CD4-positive, alpha-beta T cell treated with Interleukin-15 for 4 hours (primary cell): ENCODE measurements at regions not wholly inside any gene's neighbourhood (a gene's known extent, or its start where the extent isn't known, plus 50 kb on each side); places are given as distances from the start of the nearest gene placed in this dataset.
"Not testable (repeated sequence)": the region's sequence is repeated elsewhere in the genome, so short reads cannot be mapped to it uniquely, and the experiment has no call there.

ENCODE experiments used
- DNase-seq: peaks from one replicate; pipeline ENCODE4 v3.0.0-alpha.2; 2020; ENCODE audit warnings: low spot score

DNA sequence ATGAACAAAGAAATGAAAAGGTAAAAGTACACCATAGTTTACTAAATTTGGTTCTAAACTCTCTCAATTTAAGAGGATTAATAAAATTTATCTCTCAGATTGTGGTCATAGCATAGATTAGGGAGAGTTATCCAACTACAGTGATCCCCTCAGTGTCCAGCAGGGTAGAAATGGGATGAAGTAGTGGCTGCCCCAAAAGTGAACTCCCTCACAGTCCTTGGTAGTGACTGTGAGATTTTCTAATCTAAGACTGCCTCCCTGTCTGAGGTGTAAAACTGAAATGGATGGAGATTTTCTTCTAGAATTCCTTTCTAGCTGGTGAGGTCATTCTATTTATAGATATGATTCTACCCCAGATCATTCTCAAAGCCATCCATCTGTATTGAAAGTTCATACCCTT lies 455.5 kb downstream of the ACTL7B start:
- no peak for DNase-seq

DNA sequence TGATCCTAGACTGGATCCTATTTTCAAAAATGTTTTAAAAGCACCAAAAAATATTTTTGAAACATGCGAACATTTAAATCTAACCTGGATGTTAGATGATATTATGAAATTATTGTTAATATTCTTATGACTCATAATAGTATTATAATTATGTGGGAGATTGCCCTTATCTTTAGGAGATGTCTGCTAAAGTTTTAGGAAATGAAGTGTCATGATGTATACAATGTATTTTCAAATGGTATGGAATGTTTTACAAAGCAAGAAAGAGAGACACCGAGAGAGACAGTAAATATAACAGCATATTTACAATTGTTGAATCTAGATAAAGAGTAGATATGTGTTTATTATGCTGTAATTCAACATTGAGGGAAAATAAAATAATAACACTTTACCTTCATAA lies 455.9 kb downstream of the ACTL7B start:
- DNase-seq = no peak

DNA sequence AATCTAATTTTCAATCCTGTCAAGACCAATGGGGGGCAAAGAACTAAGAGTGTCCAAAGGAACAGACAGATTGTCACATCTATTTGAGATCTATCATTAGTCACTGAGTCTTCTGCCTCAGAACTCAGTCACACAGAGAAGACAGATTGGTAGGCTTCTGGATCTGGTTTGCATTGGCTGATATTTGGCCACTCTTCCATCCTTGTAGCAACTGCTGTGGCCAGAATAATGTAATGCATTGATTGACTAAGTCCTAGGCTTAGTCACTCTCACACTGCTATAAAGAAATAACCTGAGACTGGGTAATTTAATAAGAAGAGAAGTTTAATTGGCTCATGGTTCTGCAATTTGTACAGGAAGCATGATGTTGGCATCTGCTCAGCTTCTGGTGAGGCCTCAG lies 458.5 kb downstream of the ACTL7B start:
- no peak for DNase-seq

DNA sequence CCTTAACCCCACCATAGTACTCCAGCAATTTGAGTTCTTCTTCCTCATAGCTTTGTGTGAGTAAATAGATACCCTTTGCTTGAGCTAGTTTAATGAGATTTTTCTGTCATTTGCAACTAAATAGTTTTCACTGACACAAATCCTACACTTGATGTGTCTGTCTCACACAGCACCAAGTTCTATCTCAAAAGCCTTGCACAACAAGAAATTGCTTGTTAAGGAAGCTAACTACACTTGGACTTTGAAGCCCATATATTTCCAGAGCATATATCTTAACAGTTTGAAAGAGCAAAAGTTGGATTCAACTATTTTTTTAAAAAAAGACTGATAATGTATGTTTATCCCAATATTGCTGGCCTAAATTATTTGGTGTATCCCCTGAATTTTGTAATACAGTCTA lies 459.2 kb downstream of the ACTL7B start:
- no peak for DNase-seq

DNA sequence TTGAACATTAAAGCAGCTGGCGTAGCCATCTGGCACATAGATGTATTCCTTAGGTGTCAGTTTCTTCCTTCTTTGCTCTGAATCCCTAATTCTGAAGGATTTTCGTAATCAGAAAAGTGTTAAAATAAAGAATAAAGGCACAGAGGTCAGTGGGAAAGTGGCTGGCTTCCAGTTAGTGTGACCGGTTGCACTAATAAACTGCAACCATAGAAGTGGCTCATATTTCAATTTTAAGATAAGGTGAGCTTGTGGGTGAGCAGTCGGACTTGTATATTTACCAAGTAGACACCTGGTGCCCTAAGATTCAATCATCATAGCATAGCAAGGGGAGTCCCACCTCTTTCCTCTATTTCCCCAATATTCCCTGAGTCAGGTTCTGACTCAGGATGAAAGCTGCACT lies 459.6 kb downstream of the ACTL7B start:
- DNase-seq = no peak

DNA sequence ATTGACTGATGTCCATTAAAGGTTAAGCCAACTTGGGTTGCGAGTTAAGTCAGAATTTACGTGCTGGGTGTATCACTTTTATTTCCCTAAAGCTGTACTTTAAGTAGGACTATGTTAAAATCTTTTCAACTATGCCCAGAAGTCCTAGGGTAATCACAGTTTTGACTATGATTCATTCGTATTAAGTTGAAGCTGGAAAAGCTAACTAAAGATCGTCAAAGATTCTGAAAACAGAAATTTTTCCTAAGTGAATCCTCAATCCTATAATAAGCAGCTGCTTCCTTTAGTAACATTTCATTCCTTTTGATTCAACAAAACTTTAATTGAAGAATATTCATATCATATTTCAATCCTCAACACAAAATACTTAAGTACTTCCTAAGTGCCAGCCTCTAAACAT lies 460.4 kb downstream of the ACTL7B start:
- no peak for DNase-seq

DNA sequence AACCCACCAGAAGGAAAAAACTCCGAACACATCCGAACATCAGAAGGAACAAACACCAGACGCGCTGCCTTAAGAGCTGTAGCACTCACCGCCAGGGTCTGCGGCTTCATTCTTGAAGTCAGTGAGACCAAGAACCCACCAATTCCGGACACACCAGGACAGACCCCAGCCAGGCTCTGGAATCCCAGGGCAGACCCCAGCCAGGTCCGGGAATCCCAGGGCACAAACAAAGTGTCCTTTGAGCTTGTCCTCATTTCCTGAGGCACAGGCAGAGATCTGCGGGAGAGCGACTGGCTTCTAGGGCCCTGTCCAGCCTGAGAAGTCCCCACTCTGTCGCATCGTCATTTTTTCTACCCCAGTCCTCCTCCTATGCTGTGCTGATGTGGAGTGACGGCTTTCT lies 461.1 kb downstream of the ACTL7B start:
- DNase-seq = no peak

DNA sequence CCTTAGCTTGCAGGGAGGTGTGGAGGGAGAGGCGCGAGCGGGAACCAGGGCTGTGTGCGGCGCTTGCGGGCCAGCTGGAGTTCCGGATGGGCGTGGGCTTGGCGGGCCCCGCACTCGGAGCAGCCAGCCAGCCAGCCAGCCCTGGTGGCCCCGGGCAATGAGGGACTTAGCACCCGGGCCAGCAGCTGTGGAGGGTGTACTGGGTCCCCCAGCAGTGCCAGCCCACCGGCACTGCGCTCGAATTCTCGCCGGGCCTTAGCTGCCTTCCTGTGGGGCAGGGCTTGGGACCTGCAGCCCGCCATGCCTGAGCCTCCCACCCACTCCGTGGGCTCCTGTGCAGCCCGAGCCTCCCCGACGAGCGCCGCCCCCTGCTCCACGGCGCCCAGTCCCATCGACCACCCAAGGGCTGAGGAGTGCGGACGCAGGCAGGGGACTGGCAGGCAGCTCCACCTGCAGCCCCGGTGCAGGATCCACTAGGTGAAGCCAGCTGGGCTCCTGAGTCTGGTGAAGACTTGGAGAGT lies 462.2 kb downstream of the ACTL7B start:
- not testable (repeated sequence) for DNase-seq

DNA sequence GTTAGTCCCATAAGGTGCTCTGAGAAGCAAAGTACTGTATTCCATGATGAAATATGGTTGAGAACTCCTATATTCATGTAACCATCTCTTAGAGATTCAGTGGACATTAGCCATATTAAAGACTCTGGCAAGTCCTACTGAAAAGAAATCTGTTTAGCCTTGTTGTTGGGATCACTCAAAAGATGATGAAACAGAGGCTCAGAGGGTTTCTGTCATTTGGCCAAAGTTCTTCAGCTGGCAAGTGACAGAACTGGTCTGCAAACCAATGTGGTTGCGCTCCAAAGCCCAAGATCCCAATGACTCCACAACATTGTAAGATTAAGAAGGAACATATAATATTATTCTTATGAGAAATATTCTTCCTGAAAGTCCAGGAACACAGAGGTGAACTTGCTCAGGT lies 462.9 kb downstream of the ACTL7B start:
- no peak for DNase-seq

DNA sequence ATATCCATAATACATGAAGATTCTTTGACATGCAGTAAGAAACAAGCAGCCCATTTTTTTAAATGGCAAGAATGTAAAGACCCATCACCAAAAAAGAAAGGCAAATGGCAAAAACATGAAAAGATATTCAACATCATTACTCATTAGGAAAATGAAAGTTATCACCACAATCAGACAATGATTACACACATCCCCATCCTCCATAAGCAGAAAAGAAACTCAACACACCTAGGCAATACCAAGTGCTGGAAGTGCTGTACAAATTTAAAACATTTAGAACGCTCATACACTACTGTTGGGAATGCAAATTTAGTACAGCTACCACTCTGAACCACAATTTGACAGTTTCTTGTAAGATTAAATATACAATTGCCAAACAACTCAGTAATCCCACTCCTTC lies 466.7 kb downstream of the ACTL7B start:
- no peak for DNase-seq

DNA sequence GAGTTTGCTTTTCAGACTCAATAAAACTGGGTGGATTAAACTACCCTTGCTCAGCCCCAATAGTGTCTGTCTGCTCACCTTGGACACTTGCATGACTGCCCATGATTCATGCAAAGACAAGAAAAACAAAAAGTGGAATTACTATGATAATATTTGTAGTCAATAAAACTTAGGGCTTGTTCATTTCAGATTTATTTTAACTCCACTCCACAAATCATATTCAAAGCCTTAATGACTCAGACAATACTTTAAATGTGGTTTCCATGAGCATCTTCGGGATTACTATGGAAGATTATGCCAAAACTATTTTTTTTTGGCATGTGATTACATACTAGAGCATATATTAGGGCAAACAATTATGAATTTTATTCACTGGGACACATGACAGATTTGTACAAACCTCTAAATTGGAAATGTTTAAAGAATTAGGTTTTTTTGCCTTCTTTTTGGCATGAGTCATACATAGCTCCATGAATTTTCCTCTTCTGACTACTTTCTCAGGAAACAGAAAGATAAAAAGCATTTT lies 468.9 kb downstream of the ACTL7B start:
- no peak for DNase-seq

DNA sequence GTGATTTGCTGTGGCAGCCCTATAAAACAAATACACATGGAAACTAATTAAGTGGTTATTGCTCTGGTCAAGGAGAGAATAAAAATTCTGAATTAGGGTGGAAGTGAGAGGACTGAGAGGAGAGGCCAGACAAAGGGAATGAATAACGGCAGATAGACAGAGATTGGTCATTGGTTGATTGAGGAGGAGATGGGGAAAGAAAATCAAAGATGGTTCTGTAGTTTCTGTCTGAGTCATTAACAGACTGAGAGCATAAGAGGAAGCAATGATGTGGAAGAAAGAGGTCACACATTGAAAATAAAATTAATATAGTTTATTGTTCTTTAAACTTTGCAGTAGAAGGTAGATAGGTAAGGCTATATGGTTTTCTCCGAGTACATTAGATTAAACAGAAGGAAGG lies 469.8 kb downstream of the ACTL7B start:
- DNase-seq = no peak

DNA sequence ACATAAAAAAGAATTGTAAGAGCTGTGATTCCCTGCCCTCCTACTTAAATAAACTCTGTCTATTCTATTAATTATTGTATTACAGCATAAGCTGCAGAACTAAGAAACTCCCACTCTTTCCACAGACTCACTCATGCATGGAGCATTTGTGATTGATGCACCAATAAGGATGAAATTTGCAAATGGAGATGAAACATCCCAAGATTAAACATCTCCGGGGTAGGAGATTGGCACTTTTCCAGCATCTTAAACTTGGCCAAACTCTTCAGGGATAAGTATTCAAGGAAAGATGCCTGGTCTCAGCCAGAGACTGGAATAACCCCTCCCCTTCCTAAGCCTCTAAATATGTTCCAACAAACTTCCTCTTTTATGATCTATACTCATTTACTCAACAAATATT lies 472.0 kb downstream of the ACTL7B start:
- DNase-seq = no peak

DNA sequence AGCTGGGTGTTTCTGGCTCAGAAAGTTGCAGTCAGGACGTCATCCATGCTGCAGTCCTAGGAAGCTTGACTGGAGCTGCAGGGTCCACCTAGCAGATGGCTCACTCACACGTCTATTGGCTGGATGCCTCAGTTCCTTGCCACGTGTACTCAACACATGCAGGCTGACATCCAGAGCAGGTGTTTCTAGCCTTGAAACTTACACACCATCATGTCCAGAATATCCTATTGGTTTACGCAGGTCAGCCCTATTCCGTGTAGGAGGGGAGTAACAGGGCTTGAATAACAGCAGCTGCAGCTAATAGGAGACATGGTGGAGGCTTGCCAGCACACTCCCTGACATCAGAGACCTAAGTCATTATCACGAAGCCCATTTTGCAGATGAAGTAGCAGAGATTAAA lies 473.5 kb downstream of the ACTL7B start:
- no peak for DNase-seq

DNA sequence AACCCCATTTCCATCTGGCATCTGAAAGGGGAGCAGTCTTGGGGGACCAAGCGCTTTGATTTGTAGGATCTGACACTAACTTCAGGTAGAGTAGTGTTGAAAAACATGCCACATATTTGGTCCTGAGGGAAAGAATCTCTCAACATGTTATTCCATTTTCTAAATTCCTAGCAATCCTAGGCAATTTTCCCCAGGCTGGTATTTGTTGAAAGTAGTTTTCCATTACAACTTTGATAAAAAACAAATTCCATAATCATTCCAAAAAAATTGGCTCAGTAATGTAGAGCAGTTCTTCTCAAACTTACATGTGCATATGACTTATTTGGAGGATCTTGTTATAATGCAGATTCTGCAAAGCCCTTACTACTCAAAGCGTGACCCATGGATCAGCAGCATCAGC lies 477.9 kb downstream of the ACTL7B start:
- no peak for DNase-seq

DNA sequence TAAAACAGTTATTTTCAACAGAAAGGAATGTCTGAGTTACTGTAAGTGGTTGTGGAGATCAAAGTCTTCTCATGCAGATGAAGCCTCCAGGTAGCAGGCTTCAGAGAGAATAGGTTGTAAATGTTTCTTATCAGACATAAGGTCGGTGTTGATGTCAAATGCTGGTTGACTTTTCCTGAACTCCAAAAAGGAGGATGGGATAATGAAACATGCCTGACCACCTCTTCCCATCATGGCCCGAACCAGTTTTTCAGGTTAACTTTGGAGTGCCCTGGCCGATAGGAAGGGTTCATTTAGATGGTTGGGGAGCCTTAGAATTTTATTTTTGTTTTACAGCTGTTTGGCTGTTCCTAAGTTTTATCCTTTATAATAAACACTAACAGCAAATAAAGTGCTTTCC lies 478.4 kb downstream of the ACTL7B start:
- DNase-seq = no peak

DNA sequence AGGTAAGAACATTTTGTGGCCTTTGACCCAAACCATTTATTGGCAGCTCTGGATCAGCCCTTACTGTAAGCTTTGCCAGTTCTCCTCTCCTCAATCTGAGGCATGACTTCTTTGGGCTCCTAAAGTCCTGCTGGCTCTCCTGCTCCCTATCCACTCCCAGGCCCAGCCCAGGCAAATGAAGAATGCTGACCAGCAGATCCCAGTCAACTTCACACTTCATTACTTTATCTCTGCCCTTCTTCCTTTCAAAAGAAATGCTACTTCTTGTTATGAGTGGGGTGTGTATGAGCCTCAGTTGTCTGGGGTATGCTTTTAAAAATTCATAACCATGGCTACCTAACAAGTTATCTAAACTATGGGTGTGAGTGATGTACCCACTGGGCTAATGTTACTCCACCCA lies 479.6 kb downstream of the ACTL7B start:
- DNase-seq = no peak

DNA sequence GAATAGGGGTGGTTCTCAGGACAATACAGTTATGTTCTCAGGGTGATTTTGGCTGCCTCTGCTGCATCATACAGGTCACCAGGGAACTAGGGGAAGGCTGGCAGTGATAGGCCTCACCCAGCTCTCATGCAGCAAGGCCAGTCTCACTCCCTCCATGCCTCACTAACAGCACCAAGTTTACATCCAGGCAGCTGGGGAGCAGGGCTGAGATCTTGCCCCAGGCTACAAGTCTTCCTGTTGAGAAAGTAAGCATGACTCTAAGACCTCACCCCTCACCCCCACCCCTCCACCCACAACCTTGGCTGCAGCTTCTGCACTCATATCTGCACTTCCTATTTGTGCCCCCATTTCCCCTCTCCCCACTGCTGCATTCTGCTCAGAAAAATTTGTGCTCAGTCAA lies 481.2 kb downstream of the ACTL7B start:
- no peak for DNase-seq

DNA sequence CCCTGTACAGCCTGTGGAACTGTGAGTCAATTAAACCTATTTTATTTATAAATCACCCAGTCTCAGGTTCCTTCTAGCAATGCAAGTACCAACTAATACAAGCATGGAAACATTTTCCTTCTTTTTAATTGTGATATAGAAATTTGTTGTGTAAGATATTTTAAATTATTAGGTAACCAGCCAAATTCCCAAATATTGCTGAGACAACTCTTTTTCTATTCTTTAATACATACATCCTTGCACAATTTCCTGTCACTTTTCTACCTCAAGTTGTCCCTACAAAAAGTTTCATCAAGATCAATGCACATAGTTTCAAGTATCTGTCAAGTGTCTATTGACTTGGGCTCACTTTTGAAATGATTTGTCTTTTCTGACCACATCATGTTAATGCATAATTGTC lies 488.6 kb downstream of the ACTL7B start:
- DNase-seq = no peak

DNA sequence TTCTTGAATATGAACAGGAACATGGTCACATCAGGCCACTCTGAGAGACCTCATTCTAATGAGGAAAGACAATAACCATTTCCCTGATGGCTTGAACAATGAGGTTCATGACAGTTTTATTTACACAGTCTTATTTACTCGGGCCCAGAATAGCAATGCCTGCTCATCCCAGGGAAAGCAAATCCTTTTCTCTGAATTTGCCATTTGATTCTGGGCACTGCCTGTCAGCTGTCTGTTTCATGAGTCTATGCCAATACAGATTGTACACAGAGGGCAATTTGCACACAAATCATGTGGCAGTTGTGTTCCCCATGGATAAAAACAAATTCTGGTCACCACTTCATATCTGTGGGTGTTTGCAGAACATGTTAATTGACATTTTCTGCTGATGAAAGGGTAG lies 492.5 kb downstream of the ACTL7B start:
- DNase-seq = no peak

DNA sequence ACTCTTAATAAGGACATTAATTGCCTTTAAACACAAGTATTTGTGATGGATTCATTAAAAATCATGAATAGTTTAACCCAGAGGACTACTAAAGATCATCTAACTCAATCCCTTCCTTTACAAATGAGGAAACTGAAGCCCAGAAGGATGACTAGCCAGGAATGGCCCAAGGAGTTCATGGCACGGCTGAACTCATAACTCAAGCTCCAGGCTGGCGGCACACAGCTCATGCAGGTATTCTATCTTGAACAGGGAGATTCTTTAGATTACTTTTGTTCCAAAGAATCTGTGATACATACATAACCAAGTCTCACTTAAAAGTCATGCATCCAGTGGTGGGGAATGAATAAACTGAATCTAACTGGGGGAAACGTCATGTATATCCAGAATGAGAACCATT lies 495.5 kb downstream of the ACTL7B start:
- DNase-seq = no peak

DNA sequence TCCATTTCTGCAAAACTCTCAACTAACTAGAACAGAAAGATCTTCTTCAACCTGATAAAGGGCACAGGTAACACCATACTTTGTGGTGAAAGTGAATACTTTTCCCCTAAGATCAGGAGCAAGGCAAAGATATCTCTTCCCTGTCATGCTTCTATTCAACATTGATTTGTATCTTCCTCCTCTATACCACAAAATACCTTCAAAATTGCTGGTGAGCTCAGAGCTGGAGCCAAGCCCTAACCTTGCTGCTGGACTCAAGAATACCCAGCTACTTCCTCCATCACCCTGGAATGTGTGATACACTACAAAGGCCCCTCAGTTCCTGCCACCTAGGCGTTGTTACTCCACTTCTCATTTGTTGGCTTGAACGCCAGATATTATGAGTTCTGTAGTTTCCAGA lies 499.0 kb downstream of the ACTL7B start:
- DNase-seq = no peak

DNA sequence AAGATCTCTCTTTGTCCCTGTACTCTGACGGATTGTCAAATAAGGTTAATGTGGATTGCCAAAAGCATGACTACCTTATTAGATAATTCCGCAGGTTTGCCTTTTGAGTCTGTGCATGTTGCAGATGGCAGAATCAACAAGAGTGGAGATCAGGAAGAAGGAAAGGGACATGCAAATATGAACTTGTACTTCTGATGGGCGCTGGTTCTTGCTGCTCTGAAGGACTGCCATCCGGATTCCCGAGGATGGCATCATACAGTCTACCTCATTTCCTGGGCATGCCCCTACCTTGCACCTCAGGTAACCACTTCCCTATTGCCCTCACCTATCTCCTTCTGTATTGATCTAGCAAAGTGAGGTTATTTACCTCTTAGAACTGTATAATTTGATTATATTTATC lies 504.2 kb downstream of the ACTL7B start:
- no peak for DNase-seq

DNA sequence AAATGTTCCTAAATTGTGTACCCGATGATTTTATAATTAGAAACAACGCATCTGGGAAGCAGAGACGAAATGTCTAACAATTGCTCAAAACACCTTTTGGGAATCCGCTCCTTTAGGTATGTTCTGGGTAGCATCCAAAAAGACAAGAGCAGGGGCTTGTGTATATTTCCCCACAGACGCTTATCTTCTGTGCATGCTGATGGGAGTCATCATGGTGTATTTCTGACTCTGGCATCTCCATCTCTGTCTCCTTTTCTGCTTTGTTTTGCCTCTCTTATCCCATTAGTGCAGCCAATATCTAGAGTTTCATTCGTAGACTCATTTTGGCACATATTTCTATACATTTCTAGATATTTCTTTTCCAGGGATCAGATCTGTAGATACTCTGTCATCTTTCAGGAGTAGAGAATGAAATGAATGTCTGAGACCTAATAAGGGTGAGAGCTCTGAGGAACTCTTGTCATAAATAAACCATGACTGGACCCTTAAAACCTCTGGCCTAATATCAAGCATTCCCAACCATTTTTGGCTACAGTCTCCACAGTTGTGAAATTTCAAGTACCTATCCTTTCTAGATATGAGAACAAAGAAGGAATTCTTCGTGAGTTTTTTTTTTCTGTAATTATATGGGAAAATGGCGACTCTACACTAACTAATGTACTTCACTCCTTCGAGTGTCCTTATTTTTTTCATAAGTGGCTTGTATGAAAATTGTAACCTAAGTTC lies 508.2 kb downstream of the ACTL7B start:
- no peak for DNase-seq
